HCT116 (cell line): ENCODE measurements at regions not wholly inside any gene's neighbourhood (a gene's known extent, or its start where the extent isn't known, plus 50 kb on each side); places are given as distances from the start of the nearest gene placed in this dataset.

Source experiments
- ATAC-seq: fragments of 200-7000 bp; cut with Tn5 transposase; 2 replicates; pipeline ENCODE4 v1.9.1; 2020; ENCODE audit warnings: mild to moderate bottlenecking, moderate library complexity
- BruUV-seq: library from RNA; stranded (reverse); fragments of 400-500 nt; replicated peaks from 2 replicates; lab custom pipeline; 2021; lab: Mats Ljungman, UMichigan
- CTCF ChIA-PET: fragments of 300-600 bp; sonication (Branson Sonifier 250); formaldehyde crosslinking; loops from one replicate; lab custom pipeline; 2021; ENCODE audit warnings: antibody characterized with exemption; lab: Charles Lee
- POLR2A ChIA-PET: fragments of 300-600, 350-600 bp; sonication (Branson Sonifier 250); formaldehyde crosslinking; loops from one replicate; lab custom pipeline; 2021; ENCODE audit warnings: antibody characterized with exemption; lab: Charles Lee
- RAD21 ChIA-PET, 2 experiments: fragments of 300-600 bp; sonication (Branson Sonifier 250); formaldehyde crosslinking; loops; one replicate each; lab custom pipeline; 2023; ENCODE audit warnings: low total read pairs in 2 of 2; ENCODE audit not compliant: uncharacterized antibody in 2 of 2, unreplicated experiment in 2 of 2, low non-redundant PET in 1 of 2; lab: Charles Lee
- DNase-seq: peaks from one replicate; pipeline ENCODE4 v3.0.0-alpha.2; 2010; ENCODE audit warnings: low read depth, low spot score
- H2AFZ ChIP-seq: fragments of 200-600 bp; shearing (Covaris generic), sonication (generic); 2 replicates; pipeline ENCODE4 v1.6.1; 2017; ENCODE audit warnings: low read depth, mixed run types, mixed read lengths, antibody characterized with exemption, low read length; ENCODE audit not compliant: poor library complexity, severe bottlenecking
- H3K27ac ChIP-seq: 2 replicates; pipeline ENCODE4 v1.5.1; 2012; ENCODE audit warnings: low read depth, low read length
- H3K27me3 ChIP-seq: fragments of 200-600 bp; sonication (generic); 2 replicates; pipeline ENCODE4 v1.6.1; 2016; ENCODE audit warnings: mixed run types, low read length, mixed read lengths; ENCODE audit not compliant: insufficient read depth
- H3K36me3 ChIP-seq, 2 experiments: fragments of 200-500 bp in 1 of 2; fragments of 200-600 bp in 1 of 2; sonication (Bioruptor generic) in 1 of 2; sonication (generic) in 1 of 2; 2 replicates each; pipeline versions ENCODE4 v1.5.1 to v1.6.1; 2014 to 2016; ENCODE audit warnings: low read length in 2 of 2, inconsistent platforms in 1 of 2, mixed read lengths in 1 of 2, mixed run types in 1 of 2; ENCODE audit not compliant: insufficient read depth in 2 of 2, control insufficient read depth in 1 of 2
- H3K4me1 ChIP-seq, 2 experiments: fragments of 200-600 bp in 1 of 2; sonication (generic) in 1 of 2; 2 replicates each; pipeline versions ENCODE4 v1.5.1 to v1.6.1; 2012 to 2017; ENCODE audit warnings: low read length in 2 of 2, inconsistent platforms in 1 of 2, mild to moderate bottlenecking in 1 of 2, mixed read lengths in 1 of 2, mixed run types in 1 of 2, moderate library complexity in 1 of 2; ENCODE audit not compliant: insufficient read depth in 2 of 2, control insufficient read depth in 1 of 2
- H3K4me2 ChIP-seq: fragments of 200-600 bp; sonication (generic); 2 replicates; pipeline ENCODE4 v1.6.1; 2017; ENCODE audit warnings: mixed run types, low read length, mixed read lengths
- H3K4me3 ChIP-seq, 2 experiments: fragments of 200-600 bp in 1 of 2; sonication (generic) in 1 of 2; replicated peaks in 1 of 2; 2 replicates each; pipeline ENCODE4 v1.5.1; 2011 to 2016; ENCODE audit warnings: low read length in 2 of 2, control low read depth in 1 of 2, low read depth in 1 of 2, mild to moderate bottlenecking in 1 of 2, mixed read lengths in 1 of 2, mixed run types in 1 of 2
- H3K79me2 ChIP-seq: fragments of 200-600 bp; sonication (generic); 2 replicates; pipeline ENCODE4 v1.6.1; 2017; ENCODE audit warnings: mild to moderate bottlenecking, mixed run types, low read length, moderate library complexity, mixed read lengths; ENCODE audit not compliant: insufficient read depth
- H3K9ac ChIP-seq: fragments of 200-600 bp; sonication (generic); 2 replicates; pipeline ENCODE4 v1.6.1; 2016; ENCODE audit warnings: low read length, mixed read lengths
- H3K9me2 ChIP-seq: fragments of 200-600 bp; sonication (generic), shearing (Covaris generic); 2 replicates; pipeline ENCODE4 v1.6.1; 2017; ENCODE audit warnings: mixed run types, mild to moderate bottlenecking, moderate library complexity; ENCODE audit not compliant: insufficient read depth
- H3K9me3 ChIP-seq, 2 experiments: fragments of 200-500 bp in 1 of 2; fragments of 200-600 bp in 1 of 2; sonication (Bioruptor generic) in 1 of 2; sonication (generic) in 1 of 2; 2 replicates each; pipeline ENCODE4 v1.6.1; 2014 to 2017; ENCODE audit warnings: low read length in 2 of 2, mixed read lengths in 2 of 2, inconsistent platforms in 1 of 2, low read depth in 1 of 2, mild to moderate bottlenecking in 1 of 2, mixed run types in 1 of 2, moderate library complexity in 1 of 2; ENCODE audit not compliant: control insufficient read depth in 1 of 2, insufficient read depth in 1 of 2
- H4K20me1 ChIP-seq: fragments of 200-600 bp; sonication (generic), shearing (Covaris generic); 2 replicates; pipeline ENCODE4 v1.6.1; 2017; ENCODE audit warnings: mixed run types, mild to moderate bottlenecking, moderate library complexity; ENCODE audit not compliant: insufficient read depth
- ATF3 ChIP-seq: IDR thresholded peaks from 2 replicates; pipeline ENCODE4 v1.6.1; 2012
- CBX3 ChIP-seq: IDR thresholded peaks from 2 replicates; pipeline ENCODE4 v1.6.1; 2012; ENCODE audit warnings: low read depth
- EGR1 ChIP-seq: IDR thresholded peaks from 2 replicates; pipeline ENCODE4 v1.6.1; 2012; ENCODE audit warnings: low read depth
- ELF1 ChIP-seq: IDR thresholded peaks from 2 replicates; pipeline ENCODE4 v1.6.1; 2012; ENCODE audit warnings: low read depth, borderline replicate concordance
- EZH2 ChIP-seq: fragments of 200-600 bp; sonication (generic); IDR thresholded peaks from 2 replicates; pipeline ENCODE4 v1.6.1; 2017; ENCODE audit warnings: antibody characterized with exemption, mixed run types
- EZH2phosphoT487 ChIP-seq: fragments of 200-600 bp; IDR thresholded peaks from 2 replicates; pipeline ENCODE4 v1.6.1; 2018; ENCODE audit warnings: antibody characterized with exemption, borderline replicate concordance
- FOSL1 ChIP-seq: IDR thresholded peaks from 2 replicates; pipeline ENCODE4 v1.6.1; 2012; ENCODE audit warnings: low read depth
- MAX ChIP-seq: IDR thresholded peaks from 2 replicates; pipeline ENCODE4 v1.6.1; 2012
- POLR2AphosphoS5 ChIP-seq: IDR thresholded peaks from 2 replicates; pipeline ENCODE4 v1.6.1; 2011; ENCODE audit warnings: mild to moderate bottlenecking, low read depth, low read length, moderate library complexity
- RAD21 ChIP-seq: IDR thresholded peaks from 2 replicates; pipeline ENCODE4 v1.6.1; 2012; ENCODE audit warnings: low read depth, mild to moderate bottlenecking
- SIN3A ChIP-seq: IDR thresholded peaks from 2 replicates; pipeline ENCODE4 v1.6.1; 2012; ENCODE audit warnings: low read depth
- SP1 ChIP-seq: IDR thresholded peaks from 2 replicates; pipeline ENCODE4 v1.6.1; 2012; ENCODE audit warnings: low read depth
- SRF ChIP-seq: IDR thresholded peaks from 2 replicates; pipeline ENCODE4 v1.6.1; 2012; ENCODE audit warnings: low read depth
- TCF7L2 ChIP-seq: IDR thresholded peaks from 2 replicates; pipeline ENCODE4 v1.7.0; 2011; ENCODE audit warnings: borderline replicate concordance, inconsistent platforms; ENCODE audit not compliant: insufficient read depth, insufficient read length; ENCODE audit errors: extremely low read depth
- YY1 ChIP-seq: IDR thresholded peaks from 2 replicates; pipeline ENCODE4 v1.6.1; 2011; ENCODE audit warnings: low read length, low read depth, moderate library complexity, mild to moderate bottlenecking; ENCODE audit not compliant: insufficient replicate concordance; ENCODE audit errors: extremely low read depth
- ZBTB33 ChIP-seq: IDR thresholded peaks from 2 replicates; pipeline ENCODE4 v1.6.1; 2011; ENCODE audit warnings: mild to moderate bottlenecking, low read length, moderate library complexity; ENCODE audit not compliant: insufficient replicate concordance; ENCODE audit errors: extremely low read depth
- ZNF274 ChIP-seq: fragments of 200-500 bp; sonication (Bioruptor generic); IDR thresholded peaks from 2 replicates; pipeline ENCODE4 v1.6.1; 2014; ENCODE audit warnings: mild to moderate bottlenecking, low read depth, low read length, inconsistent platforms
- intact Hi-C: fragments of 100-400 bp; cut with micrococcal nuclease; formaldehyde crosslinking; loops from 2 replicates; pipeline ENCODE4 v1.10.0; 2022
- TF ChIP-seq, protein P1 (sequence below), 3 experiments: fragments of 200-600 bp in 1 of 3; sonication (generic) in 1 of 3; IDR thresholded peaks in 2 of 3; conservative IDR thresholded peaks in 1 of 3; 2 replicates each; pipeline ENCODE4 v1.5.1; 2012 to 2017; ENCODE audit warnings: low read depth in 2 of 3, low read length in 2 of 3, antibody characterized with exemption in 1 of 3, borderline replicate concordance in 1 of 3, control low read depth in 1 of 3, mild to moderate bottlenecking in 1 of 3, mixed read lengths in 1 of 3, mixed run types in 1 of 3, moderate library complexity in 1 of 3; ENCODE audit not compliant: insufficient read depth in 1 of 3

GRCh38 chr20:63079971-63080370 is 73.2 kb upstream of the BHLHE23 start:
- Histone ChIP-seq H3K79me2 (no peaks in the 10 kb centered on the region), H3K27me3 (no peaks in the 10 kb centered on the region; the same call in 1 of the 2 replicates), H3K4me2 (no peak overlapping the region), H3K9me3 (peaks cover 6 to 7% of the 10 kb centered on the region in 2 experiments; a peak in 2 of 4 replicates), H3K9ac (no peak overlapping the region), H3K4me3 (no peak overlapping the region), H2AFZ (no peak overlapping the region), H4K20me1 (no peaks in the 10 kb centered on the region), H3K9me2 (no peaks in the 10 kb centered on the region), H3K27ac (no peak overlapping the region), H3K4me1 (no peaks in the 10 kb centered on the region), H3K36me3 (no peaks in the 10 kb centered on the region)
- BruUV-seq = no TSS peak
- RAD21 ChIA-PET = no interaction called here
- POLR2A ChIA-PET = no interaction called here
- intact Hi-C loops = loop anchor here (5.0 kb wide), 1 partner anchor 32 kb away; no protein-coding TSS in a partner anchor
- no peak for ATAC-seq
- CTCF ChIA-PET = no interaction called here
- DNase-seq = no peak
- TF ChIP-seq EGR1 (no peak), SP1 (no peak), ELF1 (no peak), SRF (no peak), FOSL1 (no peak), ZNF274 (no peak), EZH2 (no peak)

GRCh38 chr20:63077705-63078104 is 70.9 kb upstream of the BHLHE23 start:
- Histone ChIP-seq H3K4me3 (no peak overlapping the region), H3K4me1 (no peaks in the 10 kb centered on the region), H3K36me3 (no peaks in the 10 kb centered on the region), H3K27me3 (no peaks in the 10 kb centered on the region; the same call in 1 of the 2 replicates), H3K9me2 (no peaks in the 10 kb centered on the region), H3K9me3 (peaks cover 6 to 7% of the 10 kb centered on the region in 2 experiments; a peak in 2 of 4 replicates), H2AFZ (no peak overlapping the region), H3K4me2 (no peak overlapping the region), H4K20me1 (no peaks in the 10 kb centered on the region), H3K27ac (no peak overlapping the region), H3K79me2 (no peaks in the 10 kb centered on the region), H3K9ac (no peak overlapping the region)
- ChIA-PET CTCF (no interaction called here), POLR2A (no interaction called here), RAD21 (no interaction called here)
- intact Hi-C loops = loop anchor here (5.0 kb wide), 1 partner anchor 35 kb away; no protein-coding TSS in a partner anchor
- ATAC-seq (no peak), DNase-seq (no peak)
- no TSS peak for BruUV-seq
- TF ChIP-seq MAX (no peak), POLR2AphosphoS5 (no peak), ATF3 (no peak), FOSL1 (no peak), TCF7L2 (no peak), ZBTB33 (no peak), RAD21 (no peak), SIN3A (no peak), SP1 (no peak), EZH2phosphoT487 (no peak), YY1 (no peak), ELF1 (no peak), CBX3 (no peak)
- TF ChIP-seq, protein P1, sequence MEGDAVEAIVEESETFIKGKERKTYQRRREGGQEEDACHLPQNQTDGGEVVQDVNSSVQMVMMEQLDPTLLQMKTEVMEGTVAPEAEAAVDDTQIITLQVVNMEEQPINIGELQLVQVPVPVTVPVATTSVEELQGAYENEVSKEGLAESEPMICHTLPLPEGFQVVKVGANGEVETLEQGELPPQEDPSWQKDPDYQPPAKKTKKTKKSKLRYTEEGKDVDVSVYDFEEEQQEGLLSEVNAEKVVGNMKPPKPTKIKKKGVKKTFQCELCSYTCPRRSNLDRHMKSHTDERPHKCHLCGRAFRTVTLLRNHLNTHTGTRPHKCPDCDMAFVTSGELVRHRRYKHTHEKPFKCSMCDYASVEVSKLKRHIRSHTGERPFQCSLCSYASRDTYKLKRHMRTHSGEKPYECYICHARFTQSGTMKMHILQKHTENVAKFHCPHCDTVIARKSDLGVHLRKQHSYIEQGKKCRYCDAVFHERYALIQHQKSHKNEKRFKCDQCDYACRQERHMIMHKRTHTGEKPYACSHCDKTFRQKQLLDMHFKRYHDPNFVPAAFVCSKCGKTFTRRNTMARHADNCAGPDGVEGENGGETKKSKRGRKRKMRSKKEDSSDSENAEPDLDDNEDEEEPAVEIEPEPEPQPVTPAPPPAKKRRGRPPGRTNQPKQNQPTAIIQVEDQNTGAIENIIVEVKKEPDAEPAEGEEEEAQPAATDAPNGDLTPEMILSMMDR (IDR thresholded peaks at IDR 0.05 in 2 of 3, conservative IDR thresholded peaks at IDR 0.05 in 1 of 3; ENCODE audit: borderline replicate concordance in 1 of 3, insufficient read depth in 1 of 3, low read depth in 2 of 3, low read length in 2 of 3) = no peak
